ENCODE measurements at regions not wholly inside any gene's neighbourhood (a gene's known extent, or its start where the extent isn't known, plus 50 kb on each side); places are given as distances from the start of the nearest gene placed in this dataset.

- DNase-seq = no peak
- Histone ChIP-seq H3K4me3 (ENCODE audit: low read depth, low read length) (no peak overlapping the region), H3K27me3 (no peaks in the 10 kb centered on the region), H3K4me1 (no peaks in the 10 kb centered on the region), H3K9me3 (no peaks in the 10 kb centered on the region), H3K36me3 (no peaks in the 10 kb centered on the region)
- TF ChIP-seq CTCF (IDR thresholded peaks at IDR 0.05; ENCODE audit: low read depth, low read length) = no peak
Measured at GRCh38 chr4:34464196-34464595, 1780.1 kb downstream of the ARAP2 start.

DNA sequence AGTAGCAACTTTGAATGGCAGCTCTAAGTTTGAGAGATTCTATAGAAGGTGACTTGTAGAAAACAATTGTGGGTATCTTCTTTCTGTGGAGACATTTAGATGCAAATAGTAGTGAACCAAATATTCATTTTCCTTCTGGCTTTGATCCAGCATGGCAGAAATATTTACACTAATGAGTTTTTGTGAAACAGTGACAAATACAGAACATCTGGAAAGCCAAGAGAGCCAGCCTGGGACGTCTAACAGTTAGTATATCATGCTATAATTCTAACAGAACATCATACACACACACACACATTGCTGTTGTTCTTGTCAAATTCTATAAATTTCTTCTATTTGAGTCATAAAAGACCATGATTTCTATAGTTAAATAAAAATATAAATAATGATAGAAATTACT, 1777.9 kb downstream of the ARAP2 start:
- TF ChIP-seq CTCF (IDR thresholded peaks at IDR 0.05; ENCODE audit: low read depth, low read length) = no peak
- no peak for DNase-seq
- H3K4me1 ChIP-seq = no peaks in the 10 kb centered on the region
- H3K36me3 ChIP-seq = no peaks in the 10 kb centered on the region
- H3K9me3 ChIP-seq = no peaks in the 10 kb centered on the region
- no peak overlapping the region for H3K4me3 ChIP-seq (ENCODE audit: low read depth, low read length)
- H3K27me3 ChIP-seq = no peaks in the 10 kb centered on the region

GRCh38 chr4:34469516-34469915, 1774.8 kb downstream of the ARAP2 start:
- Histone ChIP-seq H3K4me1 (no peaks in the 10 kb centered on the region), H3K36me3 (no peaks in the 10 kb centered on the region), H3K27me3 (no peaks in the 10 kb centered on the region), H3K4me3 (ENCODE audit: low read depth, low read length) (no peak overlapping the region), H3K9me3 (no peaks in the 10 kb centered on the region)
- no peak for DNase-seq
- no peak for TF ChIP-seq CTCF (IDR thresholded peaks at IDR 0.05; ENCODE audit: low read depth, low read length)

- DNase-seq = no peak
- no peaks in the 10 kb centered on the region for H3K9me3 ChIP-seq
- no peak for TF ChIP-seq CTCF (IDR thresholded peaks at IDR 0.05; ENCODE audit: low read depth, low read length)
- H3K36me3 ChIP-seq = no peaks in the 10 kb centered on the region
- peaks cover 8% of the 10 kb centered on the region for H3K4me1 ChIP-seq
- no peak overlapping the region for H3K4me3 ChIP-seq (ENCODE audit: low read depth, low read length)
- H3K27me3 ChIP-seq = no peaks in the 10 kb centered on the region
Measured at GRCh38 chr4:34485252-34485651, 1759.1 kb downstream of the ARAP2 start.

- H3K27me3 ChIP-seq = no peaks in the 10 kb centered on the region
- H3K4me1 ChIP-seq = peaks cover 8% of the 10 kb centered on the region
- H3K9me3 ChIP-seq = no peaks in the 10 kb centered on the region
- H3K4me3 ChIP-seq (ENCODE audit: low read depth, low read length) = no peak overlapping the region
- no peaks in the 10 kb centered on the region for H3K36me3 ChIP-seq
- no peak for TF ChIP-seq CTCF (IDR thresholded peaks at IDR 0.05; ENCODE audit: low read depth, low read length)
- DNase-seq = peak; percentile 68
Measured at GRCh38 chr4:34486461-34487363, 1757.6 kb downstream of the ARAP2 start.

DNA sequence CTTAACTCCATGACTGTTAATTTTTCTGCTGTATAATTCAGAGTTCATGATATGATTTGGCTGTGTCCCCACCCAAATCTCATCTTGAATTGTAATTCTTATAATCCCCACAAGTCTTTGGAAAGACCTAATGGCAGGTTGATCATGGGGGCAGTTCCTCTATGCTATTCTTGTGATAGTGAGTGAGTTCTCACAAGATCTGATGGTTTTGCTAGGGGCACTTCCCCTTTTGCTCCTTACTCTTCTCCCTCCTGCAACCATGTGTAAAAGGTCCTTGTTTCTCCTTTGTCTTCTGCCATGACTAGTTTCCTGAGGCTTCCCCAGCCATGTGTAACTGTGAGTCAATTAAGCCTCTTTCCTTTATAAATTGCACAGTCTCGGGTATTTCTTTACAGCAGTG, 1751.9 kb downstream of the ARAP2 start:
- no peaks in the 10 kb centered on the region for H3K27me3 ChIP-seq
- H3K4me3 ChIP-seq (ENCODE audit: low read depth, low read length) = no peak overlapping the region
- TF ChIP-seq CTCF (IDR thresholded peaks at IDR 0.05; ENCODE audit: low read depth, low read length) = no peak
- peaks cover 4% of the 10 kb centered on the region for H3K4me1 ChIP-seq
- no peaks in the 10 kb centered on the region for H3K36me3 ChIP-seq
- no peak for DNase-seq
- H3K9me3 ChIP-seq = no peaks in the 10 kb centered on the region

Data from BE2C (cell line).